Tibial nerve (tissue), 4 donors: ENCODE measurements at regions not wholly inside any gene's neighbourhood (a gene's known extent, or its start where the extent isn't known, plus 50 kb on each side); places are given as distances from the start of the nearest gene placed in this dataset.

Experiments
- DNase-seq, 2 donors: peaks; one replicate each; pipeline ENCODE4 v3.0.0-alpha.2; 2019; ENCODE audit warnings: low spot score in 2 of 2
- H3K27ac ChIP-seq, 4 donors: fragments of 200-600 bp; sonication (generic) in 3 of 4; one replicate each; pipeline ENCODE4 v1.5.1; 2017 to 2019; ENCODE audit warnings: mild to moderate bottlenecking in 1 of 4
- H3K27me3 ChIP-seq, 2 donors: fragments of 200-600 bp; sonication (generic) in 1 of 2; one replicate each; pipeline versions ENCODE4 v1.5.1 to v1.6.0; 2017 to 2019
- H3K36me3 ChIP-seq, 3 donors: fragments of 200-600 bp; sonication (generic); one replicate each; pipeline ENCODE4 v1.5.1; 2018 to 2019
- H3K4me1 ChIP-seq, 4 donors: fragments of 200-600 bp; sonication (generic) in 3 of 4; one replicate each; pipeline ENCODE4 v1.5.1; 2017 to 2019
- H3K4me3 ChIP-seq, 4 donors: fragments of 200-600 bp; sonication (generic) in 3 of 4; one replicate each; pipeline ENCODE4 v1.5.1; 2017 to 2019; ENCODE audit warnings: mild to moderate bottlenecking in 1 of 4, moderate library complexity in 1 of 4
- H3K9me3 ChIP-seq, 4 donors: fragments of 200-600 bp; sonication (generic) in 3 of 4; one replicate each; pipeline ENCODE4 v1.5.1; 2017 to 2019
- CTCF ChIP-seq, 5 experiments: fragments of 200-600 bp in 3 of 5; fragments of 450-650 bp in 2 of 5; sonication (generic) in 3 of 5; IDR thresholded peaks; one replicate each; pipeline ENCODE4 v1.5.1; 2016 to 2019; ENCODE audit warnings: antibody characterized with exemption in 5 of 5, mild to moderate bottlenecking in 3 of 5, moderate library complexity in 2 of 5
- EP300 ChIP-seq, 2 donors: sonication (generic); formaldehyde crosslinking; IDR thresholded peaks; one replicate each; pipeline ENCODE4 v1.6.1; 2017; ENCODE audit warnings: antibody characterized with exemption in 2 of 2, mild to moderate bottlenecking in 1 of 2
- POLR2A ChIP-seq, 2 donors: fragments of 450-650 bp; IDR thresholded peaks; one replicate each; pipeline ENCODE4 v1.6.1; 2017; ENCODE audit warnings: antibody characterized with exemption in 2 of 2, mild to moderate bottlenecking in 2 of 2, moderate library complexity in 2 of 2
- WGBS, 2 donors: methylation state at CpG; one replicate each; pipeline ENCODE4 v1.1.5; 2018; 5-methylcytosine and 5-hydroxymethylcytosine counted together

GRCh38 chr5:66538126-66538525, 58.1 kb upstream of the MAST4 start:
- no peaks in the 10 kb centered on the region for H3K27me3 ChIP-seq
- no peak overlapping the region for H3K27ac ChIP-seq
- no peak for DNase-seq
- H3K4me3 ChIP-seq = no peak overlapping the region
- no peak for TF ChIP-seq POLR2A (IDR thresholded peaks at IDR 0.05)
- no peaks in the 10 kb centered on the region for H3K9me3 ChIP-seq
- no peaks in the 10 kb centered on the region for H3K36me3 ChIP-seq
- no peaks in the 10 kb centered on the region for H3K4me1 ChIP-seq

GRCh38 chr5:66538531-66538930, 57.7 kb upstream of the MAST4 start:
- Histone ChIP-seq H3K4me3 (no peak overlapping the region), H3K27me3 (no peaks in the 10 kb centered on the region), H3K9me3 (no peaks in the 10 kb centered on the region), H3K4me1 (no peaks in the 10 kb centered on the region), H3K36me3 (no peaks in the 10 kb centered on the region), H3K27ac (no peak overlapping the region)
- no peak for DNase-seq
- TF ChIP-seq POLR2A (IDR thresholded peaks at IDR 0.05) (no peak), EP300 (IDR thresholded peaks at IDR 0.05) (no peak), CTCF (IDR thresholded peaks at IDR 0.05) (no peak)
- 87 to 99% methylated on average over 3 of the region's 3 CpGs for WGBS, 2 donors

GRCh38 chr5:66540078-66540477, 56.1 kb upstream of the MAST4 start:
- H3K9me3 ChIP-seq = no peaks in the 10 kb centered on the region
- 68 to 75% methylated on average over 2 of the region's 2 CpGs for WGBS, 2 donors
- DNase-seq = no peak
- no peaks in the 10 kb centered on the region for H3K4me1 ChIP-seq
- no peak overlapping the region for H3K4me3 ChIP-seq
- TF ChIP-seq CTCF (IDR thresholded peaks at IDR 0.05) = no peak
- no peak for TF ChIP-seq EP300 (IDR thresholded peaks at IDR 0.05)
- no peak for TF ChIP-seq POLR2A (IDR thresholded peaks at IDR 0.05)
- no peaks in the 10 kb centered on the region for H3K27me3 ChIP-seq
- H3K36me3 ChIP-seq = no peaks in the 10 kb centered on the region
- no peak overlapping the region for H3K27ac ChIP-seq

- no peak for DNase-seq
- Histone ChIP-seq H3K4me1 (no peaks in the 10 kb centered on the region), H3K9me3 (peaks cover 0 to 6% (median 0%) of the 10 kb centered on the region in 4 donors), H3K27ac (no peak overlapping the region), H3K4me3 (no peak overlapping the region), H3K36me3 (no peaks in the 10 kb centered on the region), H3K27me3 (no peaks in the 10 kb centered on the region)
- TF ChIP-seq EP300 (IDR thresholded peaks at IDR 0.05) (no peak), CTCF (IDR thresholded peaks at IDR 0.05) (no peak), POLR2A (IDR thresholded peaks at IDR 0.05) (no peak)
Observed at GRCh38 chr5:66542711-66543110, 53.5 kb upstream of the MAST4 start.
